ENCODE measurements at regions not wholly inside any gene's neighbourhood (a gene's known extent, or its start where the extent isn't known, plus 50 kb on each side); places are given as distances from the start of the nearest gene placed in this dataset.

DNA sequence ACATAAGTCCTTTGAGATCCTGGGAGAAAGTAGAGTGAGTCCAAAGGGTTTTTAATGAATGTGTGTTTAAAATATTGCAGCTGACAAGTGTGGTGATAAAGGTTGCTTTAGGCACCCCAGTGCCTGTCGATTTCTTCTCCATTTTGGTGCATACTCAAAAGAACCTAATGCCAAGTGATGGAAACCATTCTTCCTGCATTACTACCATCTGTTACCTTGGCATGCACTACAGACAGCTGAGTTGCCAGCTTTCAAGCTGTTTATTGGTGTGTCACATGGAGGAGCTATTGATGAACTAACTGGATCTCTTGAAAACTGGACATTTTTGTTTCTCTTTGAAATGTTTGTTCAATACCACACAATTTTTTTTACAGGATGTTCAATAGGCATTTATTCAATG, 350.0 kb downstream of the AKAIN1 start:
- ChIA-PET CTCF (no interaction called here), POLR2A (no interaction called here)
- Histone ChIP-seq H3K4me1 (ENCODE audit: control insufficient read depth in 2 of 2, insufficient read depth in 2 of 2, low read length in 2 of 2) (no peaks in the 10 kb centered on the region), H3K36me3 (ENCODE audit: control insufficient read depth in 2 of 3, insufficient read depth in 3 of 3, low read length in 3 of 3) (no peaks in the 10 kb centered on the region), H3K27me3 (ENCODE audit: control insufficient read depth in 2 of 2, insufficient read depth in 2 of 2, low read length in 2 of 2) (no peaks in the 10 kb centered on the region), H3K4me3 (ENCODE audit: low read length) (no peak overlapping the region), H3K9me3 (ENCODE audit: control insufficient read depth in 2 of 3, low read length in 3 of 3) (no peaks in the 10 kb centered on the region), H3K27ac (ENCODE audit: low read depth, low read length) (no peak overlapping the region)
- H3K4me3 Mint-ChIP-seq = no peak overlapping the region
- no peak for DNase-seq
- H3K4me1 Mint-ChIP-seq = no peaks in the 10 kb centered on the region
- peaks cover 0 to 29% (median 9%) of the 10 kb centered on the region in 11 donors for H3K9me3 Mint-ChIP-seq
- H3K27me3 Mint-ChIP-seq = peaks cover 0 to 9% (median 0%) of the 10 kb centered on the region in 5 donors
- H3K36me3 Mint-ChIP-seq = no peaks in the 10 kb centered on the region
- ATAC-seq = no peak
- no peak overlapping the region for H3K27ac Mint-ChIP-seq
- intact Hi-C loops (cut with micrococcal nuclease) = no loop called here

GRCh38 chr18:4844320-4844719, 352.7 kb downstream of the AKAIN1 start:
- H3K4me1 Mint-ChIP-seq = no peaks in the 10 kb centered on the region
- intact Hi-C loops (cut with micrococcal nuclease) = no loop called here
- no peaks in the 10 kb centered on the region for H3K36me3 ChIP-seq (ENCODE audit: control insufficient read depth in 2 of 3, insufficient read depth in 3 of 3, low read length in 3 of 3)
- H3K36me3 Mint-ChIP-seq = no peaks in the 10 kb centered on the region
- no peak overlapping the region for H3K27ac ChIP-seq (ENCODE audit: low read depth, low read length)
- no peak for ATAC-seq
- H3K4me3 ChIP-seq (ENCODE audit: low read length) = no peak overlapping the region
- ChIA-PET CTCF (no interaction called here), POLR2A (no interaction called here)
- H3K27ac Mint-ChIP-seq = no peak overlapping the region
- no peaks in the 10 kb centered on the region for H3K27me3 ChIP-seq (ENCODE audit: control insufficient read depth in 2 of 2, insufficient read depth in 2 of 2, low read length in 2 of 2)
- no peaks in the 10 kb centered on the region for H3K4me1 ChIP-seq (ENCODE audit: control insufficient read depth in 2 of 2, insufficient read depth in 2 of 2, low read length in 2 of 2)
- peaks cover 0 to 9% (median 0%) of the 10 kb centered on the region in 5 donors for H3K27me3 Mint-ChIP-seq
- DNase-seq = no peak
- no peak overlapping the region for H3K4me3 Mint-ChIP-seq
- H3K9me3 ChIP-seq (ENCODE audit: control insufficient read depth in 2 of 3, low read length in 3 of 3) = no peaks in the 10 kb centered on the region
- H3K9me3 Mint-ChIP-seq = peaks cover 0 to 29% (median 6%) of the 10 kb centered on the region in 11 donors

DNA sequence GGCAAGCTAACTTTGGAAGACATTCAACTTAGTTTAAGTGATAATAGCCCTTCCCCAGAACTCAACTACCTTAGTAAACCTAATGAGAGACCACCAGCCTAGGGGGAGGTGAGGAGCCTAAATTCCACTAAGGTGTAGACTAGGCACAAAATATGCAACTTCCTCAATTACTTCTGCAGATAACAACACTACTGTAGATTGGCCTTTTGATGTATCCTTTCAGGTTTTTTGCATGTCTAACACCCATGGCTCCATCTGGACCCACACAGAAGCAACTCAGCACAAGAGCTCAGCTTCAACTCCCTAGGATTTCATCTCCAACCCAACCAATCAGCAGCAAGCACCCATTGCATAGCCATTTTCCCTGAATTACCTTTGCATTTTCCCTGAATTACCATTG, 353.3 kb downstream of the AKAIN1 start:
- Histone ChIP-seq H3K9me3 (ENCODE audit: control insufficient read depth in 2 of 3, low read length in 3 of 3) (no peaks in the 10 kb centered on the region), H3K4me1 (ENCODE audit: control insufficient read depth in 2 of 2, insufficient read depth in 2 of 2, low read length in 2 of 2) (no peaks in the 10 kb centered on the region), H3K4me3 (ENCODE audit: low read length) (no peak overlapping the region), H3K27me3 (ENCODE audit: control insufficient read depth in 2 of 2, insufficient read depth in 2 of 2, low read length in 2 of 2) (no peaks in the 10 kb centered on the region), H3K27ac (ENCODE audit: low read depth, low read length) (no peak overlapping the region), H3K36me3 (ENCODE audit: control insufficient read depth in 2 of 3, insufficient read depth in 3 of 3, low read length in 3 of 3) (no peaks in the 10 kb centered on the region)
- no peak for ATAC-seq
- Mint-ChIP-seq H3K36me3 (no peaks in the 10 kb centered on the region), H3K27me3 (peaks cover 0 to 9% (median 0%) of the 10 kb centered on the region in 5 donors), H3K4me1 (no peaks in the 10 kb centered on the region), H3K4me3 (no peak overlapping the region), H3K9me3 (peaks cover 0 to 29% (median 4%) of the 10 kb centered on the region in 11 donors), H3K27ac (no peak overlapping the region)
- ChIA-PET CTCF (no interaction called here), POLR2A (no interaction called here)
- intact Hi-C loops (cut with micrococcal nuclease) = no loop called here
- DNase-seq = no peak

GRCh38 chr18:4842751-4843150, 354.3 kb downstream of the AKAIN1 start:
- Mint-ChIP-seq H3K27me3 (peaks cover 0 to 3% (median 0%) of the 10 kb centered on the region in 5 donors), H3K4me3 (no peak overlapping the region), H3K27ac (no peak overlapping the region), H3K4me1 (no peaks in the 10 kb centered on the region), H3K9me3 (peaks cover 0 to 29% (median 4%) of the 10 kb centered on the region in 11 donors), H3K36me3 (no peaks in the 10 kb centered on the region)
- CTCF ChIA-PET = no interaction called here
- no peak overlapping the region for H3K4me3 ChIP-seq (ENCODE audit: low read length)
- H3K4me1 ChIP-seq (ENCODE audit: control insufficient read depth in 2 of 2, insufficient read depth in 2 of 2, low read length in 2 of 2) = no peaks in the 10 kb centered on the region
- POLR2A ChIA-PET = interaction anchor here (0.5 kb wide), 1 partner anchor 8 kb away, joined by 4 read pairs; no protein-coding TSS in a partner anchor
- ATAC-seq = no peak
- intact Hi-C loops (cut with micrococcal nuclease) = no loop called here
- no peaks in the 10 kb centered on the region for H3K27me3 ChIP-seq (ENCODE audit: control insufficient read depth in 2 of 2, insufficient read depth in 2 of 2, low read length in 2 of 2)
- H3K9me3 ChIP-seq (ENCODE audit: control insufficient read depth in 2 of 3, low read length in 3 of 3) = no peaks in the 10 kb centered on the region
- no peak overlapping the region for H3K27ac ChIP-seq (ENCODE audit: low read depth, low read length)
- no peak for DNase-seq
- no peaks in the 10 kb centered on the region for H3K36me3 ChIP-seq (ENCODE audit: control insufficient read depth in 2 of 3, insufficient read depth in 3 of 3, low read length in 3 of 3)

DNA sequence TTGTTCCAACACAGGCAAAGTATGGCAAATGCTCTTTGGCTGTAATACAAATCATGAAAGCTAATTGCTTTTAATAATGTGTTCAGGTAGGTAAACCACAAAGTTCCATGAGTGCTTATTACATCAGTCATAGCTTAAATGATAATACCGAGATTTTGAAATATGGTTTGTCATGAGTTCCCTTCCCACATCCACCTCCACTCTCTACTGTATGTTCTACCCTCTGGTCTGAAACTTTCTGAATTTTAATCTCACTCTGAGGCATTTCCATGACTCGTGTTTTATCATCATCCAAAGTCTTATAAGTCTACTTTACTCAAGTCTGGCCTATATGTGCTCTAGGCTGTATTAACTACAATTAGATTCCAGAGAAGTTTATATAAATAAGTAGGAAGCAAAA, 354.8 kb downstream of the AKAIN1 start:
- H3K4me3 ChIP-seq (ENCODE audit: low read length) = no peak overlapping the region
- no peaks in the 10 kb centered on the region for H3K36me3 ChIP-seq (ENCODE audit: control insufficient read depth in 2 of 3, insufficient read depth in 3 of 3, low read length in 3 of 3)
- Mint-ChIP-seq H3K36me3 (no peaks in the 10 kb centered on the region), H3K27me3 (peaks cover 0 to 2% (median 0%) of the 10 kb centered on the region in 5 donors), H3K27ac (no peak overlapping the region), H3K9me3 (peaks cover 0 to 26% (median 2%) of the 10 kb centered on the region in 11 donors), H3K4me3 (no peak overlapping the region), H3K4me1 (no peaks in the 10 kb centered on the region)
- ChIA-PET POLR2A (interaction anchor here (0.5 kb wide), 1 partner anchor 9 kb away, joined by 4 read pairs; no protein-coding TSS in a partner anchor), CTCF (no interaction called here)
- no peak overlapping the region for H3K27ac ChIP-seq (ENCODE audit: low read depth, low read length)
- intact Hi-C loops (cut with micrococcal nuclease) = no loop called here
- H3K4me1 ChIP-seq (ENCODE audit: control insufficient read depth in 2 of 2, insufficient read depth in 2 of 2, low read length in 2 of 2) = no peaks in the 10 kb centered on the region
- ATAC-seq (no peak), DNase-seq (no peak)
- H3K27me3 ChIP-seq (ENCODE audit: control insufficient read depth in 2 of 2, insufficient read depth in 2 of 2, low read length in 2 of 2) = no peaks in the 10 kb centered on the region
- H3K9me3 ChIP-seq (ENCODE audit: control insufficient read depth in 2 of 3, low read length in 3 of 3) = no peaks in the 10 kb centered on the region

DNA sequence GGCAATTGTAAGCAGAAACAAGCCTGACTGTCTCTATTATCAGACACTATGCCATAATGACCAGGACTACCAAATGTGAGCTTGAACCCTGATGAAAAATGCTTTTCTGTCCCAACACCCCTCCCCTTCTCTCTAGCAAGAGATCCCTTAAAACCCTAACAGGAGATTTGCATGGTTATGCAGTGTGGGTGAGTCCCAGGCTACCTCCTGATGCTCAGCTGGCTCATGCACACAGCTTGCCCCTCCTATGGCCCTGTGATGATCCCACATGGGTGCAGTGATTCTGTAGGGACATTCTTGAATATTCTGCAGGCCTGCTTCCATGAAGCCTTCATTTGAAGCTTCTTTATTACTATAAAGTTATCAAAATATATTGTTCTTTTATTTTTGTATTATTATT, 357.4 kb downstream of the AKAIN1 start:
- POLR2A ChIA-PET = no interaction called here
- Histone ChIP-seq H3K27ac (ENCODE audit: low read depth, low read length) (no peak overlapping the region), H3K9me3 (ENCODE audit: control insufficient read depth in 2 of 3, low read length in 3 of 3) (no peaks in the 10 kb centered on the region), H3K4me1 (ENCODE audit: control insufficient read depth in 2 of 2, insufficient read depth in 2 of 2, low read length in 2 of 2) (no peaks in the 10 kb centered on the region), H3K36me3 (ENCODE audit: control insufficient read depth in 2 of 3, insufficient read depth in 3 of 3, low read length in 3 of 3) (no peaks in the 10 kb centered on the region), H3K4me3 (ENCODE audit: low read length) (no peak overlapping the region), H3K27me3 (ENCODE audit: control insufficient read depth in 2 of 2, insufficient read depth in 2 of 2, low read length in 2 of 2) (no peaks in the 10 kb centered on the region)
- Mint-ChIP-seq H3K27me3 (no peaks in the 10 kb centered on the region), H3K36me3 (no peaks in the 10 kb centered on the region), H3K27ac (no peak overlapping the region), H3K4me3 (no peak overlapping the region), H3K4me1 (no peaks in the 10 kb centered on the region), H3K9me3 (peaks cover 0 to 16% (median under 1%) of the 10 kb centered on the region in 11 donors)
- intact Hi-C loops (cut with micrococcal nuclease) = no loop called here
- DNase-seq = no peak
- CTCF ChIA-PET = no interaction called here
- ATAC-seq = no peak

GRCh38 chr18:4836141-4836540, 360.9 kb downstream of the AKAIN1 start:
- Mint-ChIP-seq H3K9me3 (peaks cover 0 to 8% (median 0%) of the 10 kb centered on the region in 11 donors), H3K4me3 (no peak overlapping the region), H3K36me3 (no peaks in the 10 kb centered on the region), H3K4me1 (no peaks in the 10 kb centered on the region), H3K27me3 (no peaks in the 10 kb centered on the region), H3K27ac (no peak overlapping the region)
- Histone ChIP-seq H3K27ac (ENCODE audit: low read depth, low read length) (no peak overlapping the region), H3K4me3 (ENCODE audit: low read length) (no peak overlapping the region), H3K36me3 (ENCODE audit: control insufficient read depth in 2 of 3, insufficient read depth in 3 of 3, low read length in 3 of 3) (no peaks in the 10 kb centered on the region), H3K4me1 (ENCODE audit: control insufficient read depth in 2 of 2, insufficient read depth in 2 of 2, low read length in 2 of 2) (no peaks in the 10 kb centered on the region), H3K9me3 (ENCODE audit: control insufficient read depth in 2 of 3, low read length in 3 of 3) (no peaks in the 10 kb centered on the region), H3K27me3 (ENCODE audit: control insufficient read depth in 2 of 2, insufficient read depth in 2 of 2, low read length in 2 of 2) (no peaks in the 10 kb centered on the region)
- intact Hi-C loops (cut with micrococcal nuclease) = no loop called here
- DNase-seq (no peak), ATAC-seq (no peak)
- ChIA-PET CTCF (no interaction called here), POLR2A (no interaction called here)
